KMS-11 (cell line): ENCODE measurements at regions not wholly inside any gene's neighbourhood (a gene's known extent, or its start where the extent isn't known, plus 50 kb on each side); places are given as distances from the start of the nearest gene placed in this dataset.

Experiments used
- H2AFZ ChIP-seq: fragments of 200-600 bp; sonication (generic); 2 replicates; pipeline ENCODE4 v1.6.1; 2016; ENCODE audit warnings: antibody characterized with exemption, mixed run types, low read depth
- H3K27ac ChIP-seq: fragments of 200-600 bp; sonication (generic); 2 replicates; pipeline ENCODE4 v1.6.1; 2016; ENCODE audit warnings: mild to moderate bottlenecking, mixed run types
- H3K27me3 ChIP-seq: fragments of 200-600 bp; sonication (generic); 2 replicates; pipeline ENCODE4 v1.6.1; 2017; ENCODE audit warnings: mild to moderate bottlenecking, low read depth, mixed run types, moderate library complexity; ENCODE audit not compliant: insufficient read depth
- H3K36me3 ChIP-seq: fragments of 200-600 bp; sonication (generic); 2 replicates; pipeline ENCODE4 v1.6.1; 2017; ENCODE audit warnings: mild to moderate bottlenecking, mixed run types; ENCODE audit not compliant: insufficient read depth
- H3K4me1 ChIP-seq: fragments of 200-600 bp; sonication (generic); 2 replicates; pipeline ENCODE4 v1.6.1; 2016; ENCODE audit warnings: mild to moderate bottlenecking, low read depth, mixed run types; ENCODE audit not compliant: poor library complexity, severe bottlenecking
- H3K4me2 ChIP-seq: fragments of 200-600 bp; sonication (generic); 2 replicates; pipeline ENCODE4 v1.7.0; 2016; ENCODE audit warnings: mild to moderate bottlenecking, mixed run types
- H3K4me3 ChIP-seq: fragments of 200-600 bp; sonication (generic); IDR thresholded peaks from 2 replicates; pipeline ENCODE4 v1.6.1; 2017; ENCODE audit warnings: low read depth, low read length, mixed read lengths; ENCODE audit not compliant: insufficient read depth
- H3K79me2 ChIP-seq: fragments of 200-600 bp; sonication (generic); 2 replicates; pipeline ENCODE4 v1.6.1; 2016; ENCODE audit warnings: low read depth, mixed run types; ENCODE audit not compliant: insufficient read depth
- H3K9ac ChIP-seq: fragments of 200-600 bp; sonication (generic); 2 replicates; pipeline ENCODE4 v1.6.1; 2016; ENCODE audit warnings: mild to moderate bottlenecking, mixed run types
- H4K20me1 ChIP-seq: fragments of 200-600 bp; sonication (generic); 2 replicates; pipeline ENCODE4 v1.6.1; 2016; ENCODE audit warnings: mild to moderate bottlenecking, mixed run types; ENCODE audit not compliant: insufficient read depth
- TF ChIP-seq, protein P1 (sequence below): fragments of 200-600 bp; sonication (generic); conservative IDR thresholded peaks from 2 replicates; pipeline ENCODE4 v1.6.1; 2017; ENCODE audit warnings: low read depth, mild to moderate bottlenecking, antibody characterized with exemption, low read length, moderate library complexity, mixed read lengths

DNA sequence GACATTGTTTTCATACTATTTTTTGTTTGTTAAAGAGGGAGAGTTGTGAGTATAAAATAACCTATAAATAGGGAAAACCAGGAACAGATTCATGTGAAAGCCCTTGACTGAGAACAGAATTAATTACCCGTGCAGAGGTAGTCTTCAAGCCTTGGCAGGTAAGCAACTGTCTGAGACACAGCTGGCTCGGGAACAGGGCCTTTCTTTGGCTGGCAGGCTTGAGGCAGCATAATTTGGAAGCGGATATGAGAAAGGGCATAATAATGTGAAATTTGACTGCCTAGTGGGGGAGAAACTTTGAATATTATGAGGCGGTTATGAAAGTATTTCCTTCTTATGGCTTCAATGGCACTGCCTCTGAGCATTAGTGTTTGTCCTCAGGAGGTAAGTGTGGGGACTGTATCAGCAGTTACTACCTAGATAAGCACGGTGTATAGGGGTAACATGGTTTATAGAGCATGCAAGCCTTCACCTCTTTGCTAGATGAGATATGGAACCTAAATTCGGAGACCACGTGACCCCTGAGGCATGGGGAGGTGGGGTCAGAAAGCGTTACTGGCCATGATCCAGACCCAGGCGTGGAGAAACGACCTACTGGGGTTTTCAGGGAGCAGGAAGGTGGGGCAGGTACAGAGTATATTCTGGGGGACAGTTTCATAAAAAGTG is 210.2 kb upstream of the GAS1 start:
- H3K9ac ChIP-seq: no peak overlapping the region
- no peak overlapping the region for H3K4me2 ChIP-seq
- no peak overlapping the region for H3K27ac ChIP-seq
- no peaks in the 10 kb centered on the region for H3K79me2 ChIP-seq
- H3K4me1 ChIP-seq: no peaks in the 10 kb centered on the region
- no peak overlapping the region for H2AFZ ChIP-seq
- TF ChIP-seq, protein P1, sequence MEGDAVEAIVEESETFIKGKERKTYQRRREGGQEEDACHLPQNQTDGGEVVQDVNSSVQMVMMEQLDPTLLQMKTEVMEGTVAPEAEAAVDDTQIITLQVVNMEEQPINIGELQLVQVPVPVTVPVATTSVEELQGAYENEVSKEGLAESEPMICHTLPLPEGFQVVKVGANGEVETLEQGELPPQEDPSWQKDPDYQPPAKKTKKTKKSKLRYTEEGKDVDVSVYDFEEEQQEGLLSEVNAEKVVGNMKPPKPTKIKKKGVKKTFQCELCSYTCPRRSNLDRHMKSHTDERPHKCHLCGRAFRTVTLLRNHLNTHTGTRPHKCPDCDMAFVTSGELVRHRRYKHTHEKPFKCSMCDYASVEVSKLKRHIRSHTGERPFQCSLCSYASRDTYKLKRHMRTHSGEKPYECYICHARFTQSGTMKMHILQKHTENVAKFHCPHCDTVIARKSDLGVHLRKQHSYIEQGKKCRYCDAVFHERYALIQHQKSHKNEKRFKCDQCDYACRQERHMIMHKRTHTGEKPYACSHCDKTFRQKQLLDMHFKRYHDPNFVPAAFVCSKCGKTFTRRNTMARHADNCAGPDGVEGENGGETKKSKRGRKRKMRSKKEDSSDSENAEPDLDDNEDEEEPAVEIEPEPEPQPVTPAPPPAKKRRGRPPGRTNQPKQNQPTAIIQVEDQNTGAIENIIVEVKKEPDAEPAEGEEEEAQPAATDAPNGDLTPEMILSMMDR: no peak
- no peaks in the 10 kb centered on the region for H3K36me3 ChIP-seq
- no peaks in the 10 kb centered on the region for H4K20me1 ChIP-seq
- H3K27me3 ChIP-seq: no peaks in the 10 kb centered on the region
- no peak overlapping the region for H3K4me3 ChIP-seq

DNA sequence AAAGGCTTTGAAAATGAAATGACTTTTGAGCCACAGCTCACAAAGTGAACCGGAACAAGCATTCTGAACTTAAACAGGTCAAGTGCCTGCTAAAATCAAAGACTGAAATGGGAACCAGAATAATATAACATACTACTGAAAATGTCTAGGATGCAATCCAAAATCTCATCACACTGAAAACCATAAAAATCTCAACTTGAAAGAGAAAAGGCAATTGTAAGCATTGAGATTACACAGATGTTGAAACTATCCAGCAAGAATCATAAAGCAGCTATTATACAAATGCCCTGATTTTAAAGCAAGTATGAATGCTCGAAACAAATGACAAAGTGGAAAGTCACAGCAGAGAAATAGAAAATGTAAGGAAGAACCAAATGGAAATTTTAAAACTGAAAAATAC is 211.5 kb upstream of the GAS1 start:
- no peak overlapping the region for H3K9ac ChIP-seq
- H3K27me3 ChIP-seq: no peaks in the 10 kb centered on the region
- H4K20me1 ChIP-seq: no peaks in the 10 kb centered on the region
- H3K4me2 ChIP-seq: no peak overlapping the region
- H3K36me3 ChIP-seq: no peaks in the 10 kb centered on the region
- no peak overlapping the region for H2AFZ ChIP-seq
- TF ChIP-seq, protein P1: no peak
- no peaks in the 10 kb centered on the region for H3K4me1 ChIP-seq
- no peak overlapping the region for H3K27ac ChIP-seq
- no peak overlapping the region for H3K4me3 ChIP-seq
- H3K79me2 ChIP-seq: no peaks in the 10 kb centered on the region

DNA sequence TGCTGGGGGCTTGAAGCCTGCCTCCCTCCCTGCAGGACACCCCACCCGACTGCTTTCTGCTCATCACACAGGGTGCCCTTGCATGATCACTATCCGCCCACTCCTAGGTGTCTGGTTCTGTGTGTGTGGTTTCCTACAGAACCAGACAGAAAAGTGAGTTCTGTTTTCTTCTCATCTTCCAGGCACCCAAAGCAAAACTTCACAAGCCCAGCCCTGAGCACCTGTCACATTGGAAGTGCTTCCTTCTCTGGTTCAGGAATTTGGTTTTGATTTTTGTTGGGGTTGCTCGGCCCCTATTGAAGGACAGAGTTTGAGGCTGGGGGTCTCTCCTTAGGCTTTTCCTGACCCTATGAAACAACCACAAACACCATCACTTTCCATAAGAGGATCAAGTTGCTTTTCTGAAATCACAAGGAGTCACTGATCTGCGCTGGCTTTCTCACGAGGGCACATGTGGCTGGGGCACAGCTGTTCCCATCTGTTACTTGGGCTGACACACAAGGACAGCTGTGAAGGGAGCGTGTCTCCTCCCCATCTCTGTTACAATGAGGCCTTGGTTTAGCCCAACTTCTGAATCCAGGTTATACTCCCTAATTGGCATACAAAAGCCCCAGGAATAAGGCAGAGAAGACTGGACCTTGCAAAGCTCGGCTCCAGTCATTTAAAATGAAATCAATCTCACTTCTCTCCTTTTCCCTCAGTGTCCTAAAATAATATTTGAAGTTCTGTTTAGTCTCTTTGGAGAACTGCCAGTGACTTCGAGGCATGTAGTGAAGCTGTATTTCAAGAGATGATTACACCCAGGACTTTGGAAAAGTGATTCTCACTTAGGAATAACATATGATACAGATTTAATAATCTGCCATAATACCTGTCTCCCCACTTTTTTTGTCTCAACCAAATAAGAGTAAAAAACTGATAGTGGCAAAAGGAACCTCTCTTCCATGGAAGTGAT is 213.1 kb upstream of the GAS1 start:
- Histone ChIP-seq H2AFZ (no peak overlapping the region), H3K27ac (no peak overlapping the region), H3K4me2 (no peak overlapping the region), H3K36me3 (no peaks in the 10 kb centered on the region), H3K27me3 (no peaks in the 10 kb centered on the region), H3K4me3 (no peak overlapping the region), H3K79me2 (no peaks in the 10 kb centered on the region), H4K20me1 (no peaks in the 10 kb centered on the region), H3K9ac (no peak overlapping the region), H3K4me1 (no peaks in the 10 kb centered on the region)
- TF ChIP-seq, protein P1: no peak

DNA sequence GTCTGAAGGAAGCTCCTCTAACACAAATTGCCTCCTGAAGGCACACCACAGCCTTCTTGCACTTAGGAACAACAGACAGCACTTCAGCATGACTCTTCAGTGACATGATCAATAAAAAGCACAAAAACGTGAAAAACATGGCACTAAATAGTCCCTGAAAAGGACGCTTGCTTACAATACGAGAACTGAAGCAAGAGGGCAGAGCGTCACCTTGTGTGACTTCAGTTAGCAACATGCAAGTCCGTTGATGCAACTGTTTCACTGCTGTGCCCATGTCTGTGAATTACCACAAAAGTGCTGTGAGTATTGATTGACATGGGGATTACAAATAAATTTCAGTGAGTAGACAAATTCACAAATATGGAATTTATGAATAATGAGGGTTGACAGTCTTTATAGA is 219.9 kb upstream of the GAS1 start:
- TF ChIP-seq, protein P1: no peak
- Histone ChIP-seq H3K79me2 (no peaks in the 10 kb centered on the region), H2AFZ (no peak overlapping the region), H3K4me3 (no peak overlapping the region), H3K4me1 (no peaks in the 10 kb centered on the region), H3K4me2 (no peak overlapping the region), H3K27me3 (no peaks in the 10 kb centered on the region), H3K36me3 (no peaks in the 10 kb centered on the region), H3K27ac (no peak overlapping the region), H3K9ac (no peak overlapping the region), H4K20me1 (no peaks in the 10 kb centered on the region)
